ENCODE measurements at regions not wholly inside any gene's neighbourhood (a gene's known extent, or its start where the extent isn't known, plus 50 kb on each side); places are given as distances from the start of the nearest gene placed in this dataset.

DNA sequence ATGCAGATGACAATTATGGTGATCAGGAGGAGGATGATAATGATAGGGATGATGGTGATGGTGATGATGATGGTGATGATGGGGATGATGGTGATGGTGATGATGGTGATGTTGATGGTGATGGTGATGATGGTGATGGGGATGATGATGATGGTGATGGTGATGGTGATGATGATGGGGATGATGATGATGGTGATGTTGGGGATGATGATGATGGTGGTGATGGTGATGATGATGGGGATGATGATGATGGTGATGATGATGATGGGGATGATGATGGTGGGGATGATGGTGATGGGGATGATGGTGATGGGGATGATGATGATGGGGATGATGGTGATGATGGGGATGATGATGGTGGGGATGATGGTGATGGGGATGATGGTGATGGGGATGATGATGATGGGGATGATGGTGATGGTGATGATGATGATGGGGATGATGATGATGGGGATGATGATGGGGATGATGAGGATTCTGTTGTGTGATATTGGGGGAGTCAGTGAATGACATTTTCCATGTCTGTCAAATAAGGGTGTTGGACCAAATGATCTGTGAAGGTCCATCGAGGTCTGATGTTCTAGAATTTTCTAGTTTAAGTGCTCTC lies 65.6 kb upstream of the RPL11 start:
- H3K36me3 ChIP-seq (ENCODE audit: control insufficient read depth, insufficient read depth, low read length), result no peaks in the 10 kb centered on the region
- no peaks in the 10 kb centered on the region for H3K9me3 ChIP-seq (ENCODE audit: control insufficient read depth, low read length)
- no peaks in the 10 kb centered on the region for H3K4me1 ChIP-seq (ENCODE audit: control insufficient read depth, insufficient read depth, low read length, poor library complexity, severe bottlenecking)
- H3K4me3 ChIP-seq (ENCODE audit: extremely low read depth, insufficient read depth, low read length, poor library complexity, severe bottlenecking), result no peak overlapping the region
- H3K27ac ChIP-seq (ENCODE audit: low read depth, low read length, severe bottlenecking), result no peak overlapping the region
- no CpG with 5 or more reads among the region's 1 CpG for WGBS, 2 experiments (ENCODE audit: insufficient coverage in 2 of 2)

DNA sequence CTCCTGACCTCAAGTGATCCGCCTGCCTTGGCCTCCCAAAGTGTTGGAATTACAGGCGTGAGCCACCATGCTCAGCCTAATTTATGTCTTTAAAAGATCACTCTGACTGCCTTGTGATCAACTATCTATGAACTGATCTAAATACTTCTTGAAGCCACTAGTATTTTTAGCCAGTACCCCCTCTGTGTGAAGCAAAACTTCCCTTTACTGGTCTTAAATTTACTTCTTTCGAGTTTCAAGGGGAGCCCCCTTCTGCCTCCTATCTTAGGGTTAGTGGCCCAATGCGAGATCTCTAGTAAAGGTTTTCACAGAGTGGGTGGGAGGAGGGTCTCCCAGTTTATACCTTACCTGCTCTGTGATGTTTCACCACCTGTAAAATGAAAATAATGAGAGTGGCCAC lies 66.1 kb upstream of the RPL11 start:
- no peak overlapping the region for H3K27ac ChIP-seq (ENCODE audit: low read depth, low read length, severe bottlenecking)
- H3K4me1 ChIP-seq (ENCODE audit: control insufficient read depth, insufficient read depth, low read length, poor library complexity, severe bottlenecking), result no peaks in the 10 kb centered on the region
- no peak overlapping the region for H3K4me3 ChIP-seq (ENCODE audit: extremely low read depth, insufficient read depth, low read length, poor library complexity, severe bottlenecking)
- WGBS, 2 experiments (ENCODE audit: insufficient coverage in 2 of 2), result 87 to 94% methylated on average over 2 of the region's 4 CpGs
- no peaks in the 10 kb centered on the region for H3K36me3 ChIP-seq (ENCODE audit: control insufficient read depth, insufficient read depth, low read length)
- H3K9me3 ChIP-seq (ENCODE audit: control insufficient read depth, low read length), result no peaks in the 10 kb centered on the region

- Histone ChIP-seq H3K9me3 (ENCODE audit: control insufficient read depth, low read length) (no peaks in the 10 kb centered on the region), H3K27ac (ENCODE audit: low read depth, low read length, severe bottlenecking) (no peak overlapping the region), H3K4me3 (ENCODE audit: extremely low read depth, insufficient read depth, low read length, poor library complexity, severe bottlenecking) (no peak overlapping the region), H3K4me1 (ENCODE audit: control insufficient read depth, insufficient read depth, low read length, poor library complexity, severe bottlenecking) (no peaks in the 10 kb centered on the region), H3K36me3 (ENCODE audit: control insufficient read depth, insufficient read depth, low read length) (no peaks in the 10 kb centered on the region)
- WGBS, 2 experiments (ENCODE audit: insufficient coverage in 2 of 2), result 89 to 92% methylated on average over 4 of the region's 4 CpGs
These were observed 65.1 kb upstream of the ID3 start for GRCh38 chr1:23624440-23624839.

DNA sequence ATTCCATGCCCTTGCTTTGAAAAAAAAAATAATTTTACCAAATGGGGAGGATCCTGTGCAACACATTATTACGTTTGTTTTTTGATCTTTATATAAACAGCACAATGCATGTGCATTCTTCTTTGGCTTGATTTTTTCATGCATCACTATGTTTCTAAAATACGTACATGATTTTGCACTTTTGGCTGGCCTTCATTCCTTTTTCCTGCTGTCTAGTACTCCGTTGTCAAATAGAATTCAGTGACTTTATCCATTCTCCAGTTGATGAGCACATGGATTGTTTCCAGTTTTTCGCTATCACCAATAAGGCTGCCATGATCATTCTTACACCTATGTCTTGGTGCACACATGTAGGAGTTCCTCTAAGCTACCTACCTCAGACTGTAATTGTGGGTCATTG lies 63.0 kb upstream of the ID3 start:
- H3K9me3 ChIP-seq (ENCODE audit: control insufficient read depth, low read length), result no peaks in the 10 kb centered on the region
- H3K36me3 ChIP-seq (ENCODE audit: control insufficient read depth, insufficient read depth, low read length), result no peaks in the 10 kb centered on the region
- 82 to 100% methylated on average over 2 to 4 of the region's 4 CpGs for WGBS, 2 experiments (ENCODE audit: insufficient coverage in 2 of 2)
- H3K4me3 ChIP-seq (ENCODE audit: extremely low read depth, insufficient read depth, low read length, poor library complexity, severe bottlenecking), result no peak overlapping the region
- H3K4me1 ChIP-seq (ENCODE audit: control insufficient read depth, insufficient read depth, low read length, poor library complexity, severe bottlenecking), result no peaks in the 10 kb centered on the region
- no peak overlapping the region for H3K27ac ChIP-seq (ENCODE audit: low read depth, low read length, severe bottlenecking)

DNA sequence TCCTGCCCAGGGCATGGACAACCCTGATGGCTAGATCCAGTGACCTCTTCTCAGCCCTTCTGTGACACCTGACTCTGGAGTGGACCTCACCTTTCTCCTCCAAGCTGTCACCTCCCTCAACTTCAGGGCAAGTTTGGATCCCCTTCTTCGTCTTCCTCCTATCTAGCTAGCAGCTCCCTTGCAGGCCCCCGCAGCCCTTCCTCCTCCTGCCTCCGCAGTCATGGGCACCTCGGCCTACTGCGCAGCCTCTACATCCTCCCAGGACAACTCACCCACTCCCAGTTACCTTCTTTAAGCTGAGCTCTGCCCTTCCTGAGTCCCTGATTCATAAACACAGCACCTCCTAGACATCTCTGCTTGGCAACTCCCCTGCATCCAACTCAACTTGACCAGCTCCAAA lies 61.3 kb upstream of the ID3 start:
- WGBS, 2 experiments (ENCODE audit: insufficient coverage in 2 of 2), result 92 to 93% methylated on average over 5 of the region's 5 CpGs
- Histone ChIP-seq H3K27ac (ENCODE audit: low read depth, low read length, severe bottlenecking) (no peak overlapping the region), H3K4me3 (ENCODE audit: extremely low read depth, insufficient read depth, low read length, poor library complexity, severe bottlenecking) (no peak overlapping the region)

GRCh38 chr1:23619299-23620188 lies 60.2 kb upstream of the ID3 start:
- H3K9me3 ChIP-seq (ENCODE audit: control insufficient read depth, low read length), result no peaks in the 10 kb centered on the region
- no peaks in the 10 kb centered on the region for H3K4me1 ChIP-seq (ENCODE audit: control insufficient read depth, insufficient read depth, low read length, poor library complexity, severe bottlenecking)
- WGBS, 2 experiments (ENCODE audit: insufficient coverage in 2 of 2), result 22 to 24% methylated on average over 29 to 43 of the region's 58 CpGs
- H3K36me3 ChIP-seq (ENCODE audit: control insufficient read depth, insufficient read depth, low read length), result no peaks in the 10 kb centered on the region
- no peak overlapping the region for H3K27ac ChIP-seq (ENCODE audit: low read depth, low read length, severe bottlenecking)
- no peak overlapping the region for H3K4me3 ChIP-seq (ENCODE audit: extremely low read depth, insufficient read depth, low read length, poor library complexity, severe bottlenecking)

More for the DNA sequence above, 61.3 kb upstream of the ID3 start:
- H3K9me3 ChIP-seq (ENCODE audit: control insufficient read depth, low read length), result no peaks in the 10 kb centered on the region
- no peaks in the 10 kb centered on the region for H3K36me3 ChIP-seq (ENCODE audit: control insufficient read depth, insufficient read depth, low read length)
- H3K4me1 ChIP-seq (ENCODE audit: control insufficient read depth, insufficient read depth, low read length, poor library complexity, severe bottlenecking), result no peaks in the 10 kb centered on the region

DNA sequence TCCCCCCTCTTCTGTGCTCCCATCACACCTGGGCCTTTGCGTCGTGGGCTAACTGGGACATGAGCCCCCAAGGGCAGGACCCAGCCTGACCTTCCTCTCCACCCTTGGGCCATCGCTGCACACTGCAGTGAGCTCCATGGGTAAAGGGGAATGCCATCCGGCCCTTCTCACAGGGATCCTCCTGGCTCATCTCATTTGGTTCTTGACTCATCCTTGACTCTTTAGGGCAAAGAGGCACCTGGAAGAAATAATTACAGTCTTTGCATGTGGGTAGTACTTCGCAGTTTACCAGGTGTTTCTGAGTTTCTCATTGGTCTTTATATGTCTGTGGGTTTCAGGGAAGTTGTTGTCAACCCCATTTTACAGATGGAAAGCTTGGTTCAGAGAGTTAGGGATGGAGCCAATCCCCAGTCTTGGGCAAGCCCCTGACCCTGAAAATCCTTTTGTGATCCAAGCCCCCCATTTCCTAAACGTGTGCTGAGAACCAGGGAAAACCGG lies 59.3 kb upstream of the ID3 start:
- Histone ChIP-seq H3K4me1 (ENCODE audit: control insufficient read depth, insufficient read depth, low read length, poor library complexity, severe bottlenecking) (no peaks in the 10 kb centered on the region), H3K27ac (ENCODE audit: low read depth, low read length, severe bottlenecking) (no peak overlapping the region), H3K4me3 (ENCODE audit: extremely low read depth, insufficient read depth, low read length, poor library complexity, severe bottlenecking) (no peak overlapping the region), H3K36me3 (ENCODE audit: control insufficient read depth, insufficient read depth, low read length) (no peaks in the 10 kb centered on the region), H3K9me3 (ENCODE audit: control insufficient read depth, low read length) (no peaks in the 10 kb centered on the region)
- 91 to 92% methylated on average over 5 to 7 of the region's 7 CpGs for WGBS, 2 experiments (ENCODE audit: insufficient coverage in 2 of 2)

GRCh38 chr1:23617084-23617521 lies 57.8 kb upstream of the ID3 start:
- WGBS, 2 experiments (ENCODE audit: insufficient coverage in 2 of 2), result 88 to 93% methylated on average over 3 to 7 of the region's 8 CpGs
- no peaks in the 10 kb centered on the region for H3K9me3 ChIP-seq (ENCODE audit: control insufficient read depth, low read length)
- no peaks in the 10 kb centered on the region for H3K36me3 ChIP-seq (ENCODE audit: control insufficient read depth, insufficient read depth, low read length)
- H3K4me3 ChIP-seq (ENCODE audit: extremely low read depth, insufficient read depth, low read length, poor library complexity, severe bottlenecking), result no peak overlapping the region
- no peak overlapping the region for H3K27ac ChIP-seq (ENCODE audit: low read depth, low read length, severe bottlenecking)
- H3K4me1 ChIP-seq (ENCODE audit: control insufficient read depth, insufficient read depth, low read length, poor library complexity, severe bottlenecking), result no peaks in the 10 kb centered on the region

- no peaks in the 10 kb centered on the region for H3K36me3 ChIP-seq (ENCODE audit: control insufficient read depth, insufficient read depth, low read length)
- H3K27ac ChIP-seq (ENCODE audit: low read depth, low read length, severe bottlenecking), result no peak overlapping the region
- no peaks in the 10 kb centered on the region for H3K9me3 ChIP-seq (ENCODE audit: control insufficient read depth, low read length)
- 96 to 100% methylated on average over 5 of the region's 5 CpGs for WGBS, 2 experiments (ENCODE audit: insufficient coverage in 2 of 2)
- no peaks in the 10 kb centered on the region for H3K4me1 ChIP-seq (ENCODE audit: control insufficient read depth, insufficient read depth, low read length, poor library complexity, severe bottlenecking)
- no peak overlapping the region for H3K4me3 ChIP-seq (ENCODE audit: extremely low read depth, insufficient read depth, low read length, poor library complexity, severe bottlenecking)
These were observed 57.1 kb upstream of the ID3 start for GRCh38 chr1:23616292-23616824.

DNA sequence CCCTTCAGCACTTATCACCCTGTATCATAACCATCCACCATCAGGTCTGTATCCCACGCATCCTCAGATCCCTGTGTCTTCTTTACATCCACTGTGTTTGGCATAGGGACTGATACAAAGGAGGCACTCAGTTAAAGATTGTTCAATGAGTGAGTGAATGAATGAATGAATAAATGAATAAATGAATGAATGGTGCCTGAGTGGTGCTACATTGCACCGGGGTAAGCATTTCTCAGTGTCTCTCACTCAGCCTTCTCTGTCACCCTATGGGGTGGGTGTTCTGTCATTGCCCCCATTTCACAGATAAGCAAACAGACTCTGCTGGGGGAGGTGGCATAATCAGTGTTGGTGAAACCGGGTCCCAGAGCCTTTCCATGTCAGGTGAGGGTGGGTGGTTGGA lies 56.6 kb upstream of the ID3 start:
- H3K9me3 ChIP-seq (ENCODE audit: control insufficient read depth, low read length), result no peaks in the 10 kb centered on the region
- WGBS, 2 experiments (ENCODE audit: insufficient coverage in 2 of 2), result no CpG with 5 or more reads among the region's 3 CpGs
- H3K27ac ChIP-seq (ENCODE audit: low read depth, low read length, severe bottlenecking), result no peak overlapping the region
- no peak overlapping the region for H3K4me3 ChIP-seq (ENCODE audit: extremely low read depth, insufficient read depth, low read length, poor library complexity, severe bottlenecking)
- no peaks in the 10 kb centered on the region for H3K36me3 ChIP-seq (ENCODE audit: control insufficient read depth, insufficient read depth, low read length)
- no peaks in the 10 kb centered on the region for H3K4me1 ChIP-seq (ENCODE audit: control insufficient read depth, insufficient read depth, low read length, poor library complexity, severe bottlenecking)

Measured in mesodermal cell (in vitro differentiated cells).